ENCODE measurements at regions not wholly inside any gene's neighbourhood (a gene's known extent, or its start where the extent isn't known, plus 50 kb on each side); places are given as distances from the start of the nearest gene placed in this dataset.

DNA sequence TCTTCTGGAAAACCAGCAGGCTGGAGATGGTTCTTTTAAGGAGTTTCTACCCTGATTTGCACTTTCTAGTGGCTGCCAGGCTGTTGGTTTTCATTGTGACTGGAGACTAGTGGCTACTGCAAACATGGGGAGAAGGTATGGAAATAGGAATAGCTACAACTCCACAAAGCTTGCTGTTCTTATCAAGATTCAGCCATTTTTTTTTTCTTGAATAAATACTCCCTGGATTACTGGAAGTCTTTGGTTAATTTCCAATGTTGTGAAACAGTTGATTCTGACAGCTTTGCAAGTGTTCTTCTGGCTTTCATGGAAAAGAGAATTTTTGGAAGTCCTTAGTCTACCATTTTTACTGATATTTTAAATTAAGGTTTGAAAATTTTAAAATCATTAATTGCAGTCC, 277.7 kb downstream of the HS3ST3A1 start:
- no peaks in the 10 kb centered on the region for H3K79me2 ChIP-seq (ENCODE audit: low read length)
- H3K4me2 ChIP-seq (ENCODE audit: low read length): no peak overlapping the region
- H3K4me1 ChIP-seq (ENCODE audit: low read length): no peaks in the 10 kb centered on the region
- no peaks in the 10 kb centered on the region for H3K36me3 ChIP-seq (replicated peaks; ENCODE audit: low read depth, low read length)
- no peak overlapping the region for H2AFZ ChIP-seq (ENCODE audit: low read depth, low read length)
- H3K9ac ChIP-seq (ENCODE audit: low read length): no peak overlapping the region
- no peaks in the 10 kb centered on the region for H4K20me1 ChIP-seq (ENCODE audit: insufficient read depth, low read length)
- no peak overlapping the region for H3K27ac ChIP-seq (ENCODE audit: low read length)
- no peaks in the 10 kb centered on the region for H3K27me3 ChIP-seq (ENCODE audit: low read depth, low read length)
- TF ChIP-seq EZH2phosphoT487 (IDR thresholded peaks at IDR 0.05; ENCODE audit: low read depth): no peak
- TF ChIP-seq, protein P1, sequence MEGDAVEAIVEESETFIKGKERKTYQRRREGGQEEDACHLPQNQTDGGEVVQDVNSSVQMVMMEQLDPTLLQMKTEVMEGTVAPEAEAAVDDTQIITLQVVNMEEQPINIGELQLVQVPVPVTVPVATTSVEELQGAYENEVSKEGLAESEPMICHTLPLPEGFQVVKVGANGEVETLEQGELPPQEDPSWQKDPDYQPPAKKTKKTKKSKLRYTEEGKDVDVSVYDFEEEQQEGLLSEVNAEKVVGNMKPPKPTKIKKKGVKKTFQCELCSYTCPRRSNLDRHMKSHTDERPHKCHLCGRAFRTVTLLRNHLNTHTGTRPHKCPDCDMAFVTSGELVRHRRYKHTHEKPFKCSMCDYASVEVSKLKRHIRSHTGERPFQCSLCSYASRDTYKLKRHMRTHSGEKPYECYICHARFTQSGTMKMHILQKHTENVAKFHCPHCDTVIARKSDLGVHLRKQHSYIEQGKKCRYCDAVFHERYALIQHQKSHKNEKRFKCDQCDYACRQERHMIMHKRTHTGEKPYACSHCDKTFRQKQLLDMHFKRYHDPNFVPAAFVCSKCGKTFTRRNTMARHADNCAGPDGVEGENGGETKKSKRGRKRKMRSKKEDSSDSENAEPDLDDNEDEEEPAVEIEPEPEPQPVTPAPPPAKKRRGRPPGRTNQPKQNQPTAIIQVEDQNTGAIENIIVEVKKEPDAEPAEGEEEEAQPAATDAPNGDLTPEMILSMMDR (IDR thresholded peaks at IDR 0.05; ENCODE audit: low read depth, low read length): no peak
- no peaks in the 10 kb centered on the region for H3K9me3 ChIP-seq (ENCODE audit: insufficient read depth, low read length)
- no peak overlapping the region for H3K4me3 ChIP-seq (ENCODE audit: low read length)

DNA sequence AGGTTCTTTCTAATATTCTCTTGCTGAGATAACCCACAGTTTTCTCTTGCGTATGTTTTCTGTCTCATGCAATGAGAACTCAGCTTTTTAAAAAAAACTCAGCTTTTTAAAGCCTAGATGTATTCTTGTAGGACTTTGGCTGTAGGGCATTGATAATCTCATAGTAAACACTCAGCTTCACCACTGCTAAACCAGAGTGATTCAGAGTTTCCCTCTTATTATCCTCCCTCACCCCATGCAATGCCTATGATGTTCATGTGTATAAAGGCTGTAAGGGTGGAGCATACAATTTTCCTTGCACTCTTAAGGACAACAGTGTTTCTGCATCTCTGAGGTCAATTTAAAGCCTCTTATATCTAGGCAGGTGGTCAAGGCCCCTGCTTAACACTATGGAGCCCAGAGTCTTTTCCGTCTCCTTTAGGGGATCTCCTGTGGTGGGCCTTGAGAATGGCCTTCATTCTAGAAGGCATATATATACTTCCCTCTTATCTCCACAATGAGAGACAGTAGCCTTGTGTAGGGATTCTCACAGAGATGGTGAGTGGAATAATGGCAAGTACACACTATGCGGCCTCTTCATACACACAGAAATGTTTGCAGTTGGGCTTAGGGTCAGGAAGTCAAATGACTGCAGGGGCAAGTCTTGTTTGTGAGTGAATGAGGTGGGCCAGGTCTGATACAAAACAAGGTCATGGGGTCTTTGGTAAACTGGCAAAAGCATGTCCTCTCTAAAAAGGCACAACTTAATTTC, 279.6 kb downstream of the HS3ST3A1 start:
- H3K27ac ChIP-seq (ENCODE audit: low read length): no peak overlapping the region
- no peaks in the 10 kb centered on the region for H3K4me1 ChIP-seq (ENCODE audit: low read length)
- no peaks in the 10 kb centered on the region for H3K79me2 ChIP-seq (ENCODE audit: low read length)
- no peaks in the 10 kb centered on the region for H3K27me3 ChIP-seq (ENCODE audit: low read depth, low read length)
- H4K20me1 ChIP-seq (ENCODE audit: insufficient read depth, low read length): no peaks in the 10 kb centered on the region
- no peak overlapping the region for H3K9ac ChIP-seq (ENCODE audit: low read length)
- H3K4me2 ChIP-seq (ENCODE audit: low read length): no peak overlapping the region
- TF ChIP-seq, protein P1 (IDR thresholded peaks at IDR 0.05; ENCODE audit: low read depth, low read length): no peak
- TF ChIP-seq EZH2phosphoT487 (IDR thresholded peaks at IDR 0.05; ENCODE audit: low read depth): no peak
- no peaks in the 10 kb centered on the region for H3K9me3 ChIP-seq (ENCODE audit: insufficient read depth, low read length)
- no peaks in the 10 kb centered on the region for H3K36me3 ChIP-seq (replicated peaks; ENCODE audit: low read depth, low read length)
- H2AFZ ChIP-seq (ENCODE audit: low read depth, low read length): no peak overlapping the region
- no peak overlapping the region for H3K4me3 ChIP-seq (ENCODE audit: low read length)

DNA sequence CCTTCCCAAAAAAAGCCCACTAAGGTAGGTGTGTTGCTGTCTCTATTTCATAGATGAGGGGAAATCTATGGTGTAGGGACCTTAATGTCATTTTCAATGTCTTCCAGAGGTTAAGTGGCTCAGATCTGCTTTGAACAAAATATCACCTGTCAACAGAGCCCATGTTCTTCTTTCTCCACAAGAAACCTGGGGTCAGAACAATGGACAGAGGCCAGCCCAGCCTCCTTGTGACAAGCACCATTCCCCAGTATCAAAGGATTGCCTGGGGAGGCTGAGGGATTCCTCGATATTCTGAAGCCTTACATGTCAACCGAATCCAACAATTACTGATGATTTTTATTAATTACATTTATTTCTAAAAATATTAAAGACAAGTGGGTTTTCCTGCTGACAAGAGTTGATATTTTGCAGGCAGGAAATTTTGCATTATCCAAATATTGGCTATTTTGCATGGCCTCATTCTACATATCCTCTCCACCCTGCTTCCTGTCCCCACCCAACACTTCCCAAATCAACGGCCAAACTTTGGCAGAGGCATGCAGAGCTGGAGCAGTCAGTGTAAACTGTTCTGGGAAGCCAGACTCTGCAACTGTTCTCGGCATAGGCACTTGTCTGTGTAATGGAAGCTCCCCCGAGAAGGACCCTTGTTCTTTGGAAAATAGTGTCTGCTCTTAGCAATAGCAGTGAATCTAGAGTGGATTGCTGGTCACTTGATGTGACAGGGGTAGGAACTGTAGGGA, 281.5 kb downstream of the HS3ST3A1 start:
- TF ChIP-seq EZH2phosphoT487 (IDR thresholded peaks at IDR 0.05; ENCODE audit: low read depth): no peak
- TF ChIP-seq, protein P1 (IDR thresholded peaks at IDR 0.05; ENCODE audit: low read depth, low read length): no peak
- Histone ChIP-seq H3K79me2 (ENCODE audit: low read length) (no peaks in the 10 kb centered on the region), H3K4me1 (ENCODE audit: low read length) (no peaks in the 10 kb centered on the region), H3K4me2 (ENCODE audit: low read length) (no peak overlapping the region), H3K9me3 (ENCODE audit: insufficient read depth, low read length) (no peaks in the 10 kb centered on the region), H2AFZ (ENCODE audit: low read depth, low read length) (no peak overlapping the region), H3K27me3 (ENCODE audit: low read depth, low read length) (no peaks in the 10 kb centered on the region), H3K36me3 (replicated peaks; ENCODE audit: low read depth, low read length) (no peaks in the 10 kb centered on the region), H3K4me3 (ENCODE audit: low read length) (no peak overlapping the region), H3K9ac (ENCODE audit: low read length) (no peak overlapping the region), H4K20me1 (ENCODE audit: insufficient read depth, low read length) (no peaks in the 10 kb centered on the region), H3K27ac (ENCODE audit: low read length) (no peak overlapping the region)

DNA sequence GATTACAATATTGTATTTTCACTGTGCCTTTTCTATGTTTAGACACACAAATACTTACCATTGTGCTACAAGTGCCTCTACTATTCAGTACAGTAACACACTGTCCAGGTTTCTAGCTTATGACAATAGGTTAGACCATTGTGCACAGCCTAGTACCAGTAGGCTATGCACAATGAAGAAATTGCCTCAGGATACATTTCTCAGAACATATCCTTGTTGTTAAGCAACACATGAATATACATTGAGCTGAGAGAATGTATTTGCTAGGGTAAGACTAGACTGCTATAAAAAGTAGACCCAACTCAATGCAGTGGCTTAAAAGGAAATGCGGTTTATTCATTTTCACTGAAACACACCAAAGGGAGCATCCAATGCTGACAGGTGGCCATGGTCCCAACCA, 285.1 kb downstream of the HS3ST3A1 start:
- H3K4me2 ChIP-seq (ENCODE audit: low read length): no peak overlapping the region
- no peak overlapping the region for H2AFZ ChIP-seq (ENCODE audit: low read depth, low read length)
- no peak overlapping the region for H3K9ac ChIP-seq (ENCODE audit: low read length)
- H3K27me3 ChIP-seq (ENCODE audit: low read depth, low read length): no peaks in the 10 kb centered on the region
- H3K27ac ChIP-seq (ENCODE audit: low read length): no peak overlapping the region
- H4K20me1 ChIP-seq (ENCODE audit: insufficient read depth, low read length): no peaks in the 10 kb centered on the region
- H3K36me3 ChIP-seq (replicated peaks; ENCODE audit: low read depth, low read length): no peaks in the 10 kb centered on the region
- TF ChIP-seq, protein P1 (IDR thresholded peaks at IDR 0.05; ENCODE audit: low read depth, low read length): no peak
- TF ChIP-seq EZH2phosphoT487 (IDR thresholded peaks at IDR 0.05; ENCODE audit: low read depth): no peak
- no peak overlapping the region for H3K4me3 ChIP-seq (ENCODE audit: low read length)
- H3K9me3 ChIP-seq (ENCODE audit: insufficient read depth, low read length): no peaks in the 10 kb centered on the region
- no peaks in the 10 kb centered on the region for H3K4me1 ChIP-seq (ENCODE audit: low read length)
- no peaks in the 10 kb centered on the region for H3K79me2 ChIP-seq (ENCODE audit: low read length)
